ENCODE measurements at regions not wholly inside any gene's neighbourhood (a gene's known extent, or its start where the extent isn't known, plus 50 kb on each side); places are given as distances from the start of the nearest gene placed in this dataset.

GRCh38 chr7:109967406-109967805, 1123.5 kb upstream of the LRRN3 start:
- no peak for DNase-seq

GRCh38 chr7:109983618-109984017, 1107.3 kb upstream of the LRRN3 start:
- DNase-seq = no peak

DNA sequence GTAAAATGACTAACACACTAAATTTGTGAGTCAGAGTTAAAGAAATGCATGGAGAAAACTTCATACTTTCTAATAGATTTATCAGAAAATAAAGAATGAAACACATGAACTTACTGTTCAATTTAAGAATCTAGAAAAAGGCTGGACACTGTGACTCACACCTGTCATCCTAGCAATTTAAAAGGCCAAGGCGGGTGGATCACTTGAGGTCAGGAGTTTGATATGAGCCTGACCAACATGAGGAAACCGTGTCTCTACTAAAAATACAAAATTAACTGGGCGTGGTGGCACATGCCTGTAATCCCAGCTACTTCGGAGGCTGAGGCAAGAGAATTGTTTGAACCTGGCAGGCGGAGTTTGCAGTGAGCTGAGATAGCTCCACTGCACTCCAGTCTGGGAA, 1106.2 kb upstream of the LRRN3 start:
- DNase-seq = no peak

- DNase-seq = no peak
Measured at GRCh38 chr7:109986701-109987100, 1104.2 kb upstream of the LRRN3 start.

DNA sequence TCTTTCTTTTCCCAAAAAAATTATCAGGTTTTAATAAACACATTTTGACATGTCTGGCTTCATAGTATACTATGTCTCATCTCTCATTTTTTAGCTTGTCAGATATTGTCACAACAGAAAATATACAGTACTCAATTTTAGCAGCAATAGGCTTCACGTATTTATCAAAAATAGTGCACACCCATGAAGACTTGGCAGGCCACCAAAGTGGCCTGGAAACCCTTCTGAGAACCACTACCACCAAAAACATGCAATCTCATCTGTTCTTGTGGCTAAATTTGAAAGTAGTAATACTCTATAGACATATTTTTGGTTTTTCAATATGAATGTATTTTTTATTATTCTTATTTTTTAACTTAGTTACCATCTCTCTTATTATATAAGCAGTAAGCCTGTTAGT, 1094.5 kb upstream of the LRRN3 start:
- DNase-seq = no peak

GRCh38 chr7:109996927-109997326, 1094.0 kb upstream of the LRRN3 start:
- no peak for DNase-seq

DNA sequence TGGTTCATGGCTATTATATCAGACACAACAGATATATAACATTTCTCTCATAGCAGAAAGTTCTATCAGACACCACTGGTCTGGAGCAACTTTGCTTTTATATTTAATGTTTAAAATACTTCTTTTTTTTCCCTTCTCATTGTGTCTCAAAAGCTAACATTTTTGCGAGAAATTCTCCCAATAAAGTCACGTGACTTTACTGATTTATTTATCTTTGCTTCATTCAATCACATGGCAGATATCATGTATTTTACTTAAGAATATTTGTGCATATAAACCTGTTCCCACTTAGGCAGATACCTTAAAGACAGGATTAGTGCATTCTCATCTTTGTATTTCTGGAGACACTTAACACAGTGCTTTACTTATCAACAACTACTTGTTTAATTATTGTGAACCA, 1093.1 kb upstream of the LRRN3 start:
- DNase-seq = no peak

- peak; percentile 12 for DNase-seq
Measured at GRCh38 chr7:110001254-110001938, 1089.5 kb upstream of the LRRN3 start.

- no peak for DNase-seq
Measured at GRCh38 chr7:110003827-110004226, 1087.1 kb upstream of the LRRN3 start.

GRCh38 chr7:110007320-110008063, 1083.4 kb upstream of the LRRN3 start:
- peak; percentile 30 for DNase-seq

DNA sequence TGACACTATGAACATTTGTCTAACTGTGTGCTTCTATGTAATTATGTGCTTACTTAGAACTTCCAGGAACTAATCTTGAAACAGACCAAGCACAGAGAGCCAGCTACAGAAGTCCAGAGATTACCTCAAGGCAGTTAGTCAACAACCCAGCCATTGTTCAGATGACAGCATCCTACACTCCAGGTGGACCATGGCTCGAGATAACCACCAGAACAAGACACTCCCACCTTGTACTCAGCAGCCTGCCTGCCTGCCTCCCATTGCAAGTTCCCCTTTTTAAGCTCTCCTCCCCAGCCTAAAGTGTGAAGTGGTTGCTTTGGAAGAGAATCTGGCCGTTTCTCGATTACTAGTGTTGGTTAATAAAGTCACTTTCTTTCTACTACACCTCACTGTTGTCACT, 1080.6 kb upstream of the LRRN3 start:
- DNase-seq = no peak

- DNase-seq = no peak
Measured at GRCh38 chr7:110017405-110017804, 1073.5 kb upstream of the LRRN3 start.

- DNase-seq = no peak
Measured at GRCh38 chr7:110027385-110027784, 1063.5 kb upstream of the LRRN3 start.

- no peak for DNase-seq
Measured at GRCh38 chr7:110043519-110043918, 1047.4 kb upstream of the LRRN3 start.

DNA sequence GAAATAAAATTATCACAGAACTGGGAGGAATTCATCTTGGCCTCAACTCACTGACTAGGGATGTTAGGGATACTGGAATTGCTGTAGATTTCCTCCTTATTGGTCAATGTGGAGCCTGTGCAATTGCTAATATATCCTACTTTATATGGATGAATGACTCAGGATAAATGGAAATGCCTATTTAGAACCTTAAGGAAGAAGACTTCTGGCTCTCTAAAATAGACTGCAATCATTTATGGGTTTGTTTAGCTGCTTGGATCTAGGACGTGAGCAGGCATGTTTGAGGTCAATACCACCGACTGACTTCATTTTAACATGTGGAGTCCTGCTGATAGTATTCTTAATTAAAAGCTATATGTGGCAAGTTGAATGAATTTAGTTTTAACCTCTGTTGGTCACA, 1040.1 kb upstream of the LRRN3 start:
- no peak for DNase-seq

- DNase-seq = no peak
Measured at GRCh38 chr7:110051372-110051771, 1039.6 kb upstream of the LRRN3 start.

DNA sequence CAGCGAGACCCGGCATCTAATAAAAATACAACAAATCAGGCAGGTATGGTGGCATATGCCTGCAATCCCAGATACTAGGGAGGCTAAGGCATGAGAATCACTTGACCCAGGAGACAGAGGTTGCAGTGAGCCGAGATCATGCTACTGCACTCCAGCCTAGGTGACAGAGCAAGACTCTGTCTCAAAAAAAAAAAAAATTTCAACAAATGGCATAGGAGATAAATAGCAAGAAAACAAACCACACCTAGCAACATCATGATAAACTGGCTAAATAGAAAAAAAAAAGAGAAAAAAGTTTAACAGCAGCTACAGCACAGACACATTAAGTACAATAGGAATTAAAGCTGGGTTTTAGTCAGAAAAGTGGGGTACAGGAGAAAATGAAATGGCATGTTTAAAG, 1034.6 kb upstream of the LRRN3 start:
- no peak for DNase-seq

GRCh38 chr7:110058401-110058800, 1032.5 kb upstream of the LRRN3 start:
- DNase-seq = no peak

DNA sequence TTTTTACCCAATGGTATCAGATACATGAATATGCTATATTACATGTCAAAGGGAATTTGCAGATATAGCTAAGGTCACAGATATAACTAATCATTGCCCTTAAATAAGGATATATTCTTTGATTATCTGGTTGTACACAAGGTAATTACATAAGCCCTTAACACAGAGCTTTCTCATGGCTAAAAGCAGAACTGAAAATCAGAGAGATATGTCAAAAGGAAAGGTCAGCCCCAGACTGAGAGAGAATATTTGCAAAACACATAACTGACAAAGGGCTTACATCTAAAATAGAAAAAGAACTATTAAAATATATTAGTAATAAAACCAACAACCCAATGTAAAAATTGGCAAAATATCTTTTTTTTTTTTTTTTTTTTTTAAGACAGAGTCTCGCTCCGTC, 1029.5 kb upstream of the LRRN3 start:
- no peak for DNase-seq

GRCh38 chr7:110065121-110065520, 1025.8 kb upstream of the LRRN3 start:
- peak; percentile 86 for DNase-seq

DNA sequence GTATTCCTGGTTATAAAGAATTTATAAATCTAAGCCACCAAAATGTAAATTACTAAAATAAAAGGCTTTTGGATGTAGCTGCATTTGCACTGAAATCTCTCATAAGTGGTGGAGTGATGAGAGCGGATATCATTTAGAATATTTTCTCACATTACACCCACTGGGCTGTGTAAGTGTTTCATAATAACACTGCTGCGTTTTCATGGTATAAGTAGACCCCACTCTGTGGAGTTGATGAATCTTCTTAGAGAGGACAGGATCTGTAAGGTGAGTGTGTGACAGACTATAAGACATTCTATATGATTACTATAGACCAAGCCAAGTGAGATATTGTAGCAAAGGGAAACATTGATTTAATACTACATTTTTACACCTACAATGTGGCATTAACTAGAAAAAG, 1024.1 kb upstream of the LRRN3 start:
- DNase-seq = no peak

DNA sequence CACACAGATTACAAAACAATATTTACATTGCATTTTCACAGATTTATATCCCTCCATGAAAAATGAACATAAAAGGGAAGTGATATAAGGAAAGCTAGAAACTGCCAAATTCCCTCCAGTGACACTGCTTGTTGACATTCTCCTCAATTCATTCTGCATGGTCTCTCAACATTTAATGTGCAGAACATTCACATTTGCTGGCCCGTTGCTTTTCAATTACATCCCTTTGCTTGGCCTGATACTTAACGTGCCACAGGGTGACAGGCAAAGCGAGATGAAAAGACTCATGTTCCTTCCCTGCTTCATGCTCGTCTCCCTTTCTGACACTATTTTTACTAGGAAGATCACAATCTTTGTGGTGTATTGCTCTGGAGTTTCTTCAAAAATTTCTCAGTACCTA, 1019.7 kb upstream of the LRRN3 start:
- no peak for DNase-seq

DNA sequence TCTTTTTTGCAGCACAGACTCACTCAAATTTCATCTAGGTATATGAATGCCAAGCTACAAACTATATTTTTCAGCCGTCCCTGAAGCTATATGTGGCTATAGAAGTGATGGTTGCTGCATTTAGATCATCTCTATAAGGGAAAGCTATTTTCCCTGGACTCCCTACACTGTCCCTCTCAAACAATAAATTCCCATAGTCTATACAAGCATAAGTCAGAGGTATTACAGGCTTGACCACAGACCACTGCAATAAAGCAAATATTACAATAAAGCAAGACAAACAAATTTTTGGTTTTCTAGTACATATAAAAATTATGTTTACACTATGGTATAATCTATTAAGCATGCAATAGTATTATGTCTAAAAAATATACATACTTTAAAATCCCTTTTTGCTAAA, 1015.5 kb upstream of the LRRN3 start:
- DNase-seq = no peak

GRCh38 chr7:110076194-110076593, 1014.7 kb upstream of the LRRN3 start:
- no peak for DNase-seq
